NCI-H748 treated with DMSO at 0.1 percent for 48 hours (cell line): ENCODE measurements at regions not wholly inside any gene's neighbourhood (a gene's known extent, or its start where the extent isn't known, plus 50 kb on each side); places are given as distances from the start of the nearest gene placed in this dataset.

Experiments used
- DNase-seq: peaks from one replicate; lab custom pipeline; 2025; lab: John Stamatoyannopoulos, UW

DNA sequence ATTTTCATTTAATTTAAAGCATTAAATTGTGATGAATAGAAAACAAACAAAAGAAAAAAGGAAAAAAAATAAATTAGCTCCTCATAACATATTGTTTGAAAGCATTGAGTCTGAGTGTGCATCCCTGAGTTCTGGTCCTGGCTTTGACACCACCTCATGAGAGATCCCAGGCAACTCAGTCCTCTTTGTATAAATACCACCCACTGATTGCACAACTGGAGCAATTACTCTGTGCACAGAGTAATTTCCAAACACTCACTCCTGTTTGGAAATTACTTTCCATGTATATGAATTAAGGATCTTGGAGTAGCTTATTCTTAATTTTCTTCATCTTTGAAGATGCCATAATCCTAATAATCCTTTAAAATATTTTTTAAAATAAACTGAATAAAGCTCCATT is 59.4 kb upstream of the C5orf46 start:
- DNase-seq, result no peak

DNA sequence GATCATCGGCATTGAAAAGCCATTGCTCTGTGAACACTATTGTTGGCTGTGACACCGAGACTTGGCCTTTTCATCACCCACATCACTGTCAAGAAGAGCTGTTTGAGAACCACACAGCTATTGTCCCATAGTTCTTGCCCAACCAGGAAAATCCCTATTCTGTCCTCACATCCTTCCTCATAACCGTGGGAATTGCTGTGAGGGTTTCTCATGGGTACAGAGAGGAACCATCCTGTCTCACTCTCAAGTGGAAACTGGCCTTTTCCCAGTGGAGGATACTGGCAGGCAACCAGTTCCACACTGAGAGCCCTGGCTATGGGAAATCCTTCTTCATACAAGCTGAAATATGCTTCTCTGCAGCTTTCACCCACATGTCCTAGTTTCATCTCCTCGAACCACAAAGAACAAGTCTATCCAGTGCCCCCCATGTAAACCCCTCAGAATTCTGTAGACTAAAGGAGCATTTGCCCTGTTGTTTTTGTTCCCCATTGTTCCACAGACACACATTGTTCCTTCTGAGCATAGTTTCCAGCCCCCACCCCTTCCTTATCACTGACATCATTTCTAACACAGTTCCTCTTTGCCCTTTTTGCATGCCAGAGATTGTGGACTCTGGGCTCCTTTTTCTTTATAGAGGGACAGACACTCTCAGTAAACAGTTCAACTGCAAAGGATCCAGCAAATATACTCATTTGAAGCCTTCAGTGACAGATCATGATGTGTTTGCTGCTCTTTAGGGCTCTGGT is 57.8 kb upstream of the C5orf46 start:
- DNase-seq, result no peak

DNA sequence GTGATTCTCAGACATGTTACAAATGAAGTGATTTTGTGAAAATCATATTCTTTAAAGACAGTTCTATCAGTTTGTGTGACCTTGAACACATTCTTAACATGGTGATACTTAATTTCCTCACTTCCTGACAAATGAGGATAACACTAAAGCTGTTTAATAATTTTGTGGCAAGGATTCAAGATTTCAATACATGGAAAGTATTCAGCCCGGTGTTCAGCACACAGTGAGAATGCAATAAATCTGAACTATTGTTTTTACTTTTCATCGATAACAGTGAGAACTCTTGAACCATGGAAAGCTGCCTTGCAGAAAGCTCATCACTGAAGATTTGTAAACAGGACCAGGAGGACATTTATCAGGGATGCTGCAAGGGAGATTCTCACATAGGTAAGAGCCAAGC is 57.1 kb upstream of the C5orf46 start:
- DNase-seq, result no peak

DNA sequence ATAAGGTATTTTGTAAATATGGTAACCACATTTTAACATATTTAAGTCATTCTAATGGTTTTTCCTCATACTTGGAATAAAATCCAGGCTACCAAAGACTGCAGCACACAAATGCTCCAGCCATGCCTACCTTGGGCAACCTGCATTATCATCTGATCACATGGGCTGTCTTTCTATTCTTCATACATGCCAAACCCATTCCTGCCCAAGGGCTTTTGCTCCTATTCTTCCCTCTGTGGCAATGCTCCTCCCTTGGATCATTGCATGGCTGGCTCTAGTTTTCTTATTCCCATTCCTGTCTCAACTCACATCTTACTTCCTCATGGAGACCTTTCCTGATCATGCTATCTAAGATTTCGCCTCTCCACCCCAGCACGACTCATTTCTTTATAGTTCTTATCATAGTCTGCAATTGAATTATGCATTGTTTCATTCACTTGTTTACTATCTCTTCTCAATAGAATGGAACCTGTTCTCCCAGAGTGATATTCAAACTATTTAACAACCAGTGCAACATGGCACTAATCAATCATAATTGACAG is 54.9 kb upstream of the C5orf46 start:
- no peak for DNase-seq

DNA sequence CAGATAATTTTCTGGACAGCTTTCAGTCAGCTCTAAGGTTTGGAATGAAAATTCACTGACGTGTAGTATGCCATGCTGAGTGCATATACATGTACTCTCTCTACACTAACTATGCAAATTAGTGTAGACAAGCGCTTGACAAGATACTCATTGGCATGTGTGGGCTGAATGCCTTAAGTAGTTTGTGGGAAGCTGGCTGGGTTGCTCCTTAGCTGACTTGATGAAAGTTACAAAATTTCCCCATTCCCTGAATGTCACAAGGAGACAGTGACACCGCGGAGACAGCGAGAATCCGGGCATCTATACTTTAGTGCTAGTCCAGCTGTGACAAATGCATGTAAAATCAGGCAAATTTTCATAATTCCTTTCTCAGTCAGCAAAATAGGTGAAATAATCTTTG is 51.6 kb upstream of the C5orf46 start:
- no peak for DNase-seq

DNA sequence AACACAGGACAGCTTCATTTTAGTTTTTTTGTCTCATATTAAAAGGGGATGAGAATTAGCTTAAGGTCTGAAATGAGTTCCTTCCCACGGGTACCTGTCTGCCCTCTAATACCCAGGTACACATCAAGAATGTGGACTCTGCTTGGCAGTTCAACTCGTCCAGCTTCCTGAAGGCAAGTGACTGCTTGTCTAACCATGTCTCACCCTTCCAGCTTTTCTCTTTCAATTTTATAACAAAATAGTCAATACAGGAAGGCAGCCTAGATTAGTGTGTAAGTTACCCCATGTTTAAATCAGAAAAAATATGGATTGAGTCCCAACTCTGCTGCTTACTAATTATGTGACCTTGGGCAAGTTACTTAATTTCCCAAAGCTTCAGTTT is 50.5 kb upstream of the C5orf46 start:
- DNase-seq, result no peak

DNA sequence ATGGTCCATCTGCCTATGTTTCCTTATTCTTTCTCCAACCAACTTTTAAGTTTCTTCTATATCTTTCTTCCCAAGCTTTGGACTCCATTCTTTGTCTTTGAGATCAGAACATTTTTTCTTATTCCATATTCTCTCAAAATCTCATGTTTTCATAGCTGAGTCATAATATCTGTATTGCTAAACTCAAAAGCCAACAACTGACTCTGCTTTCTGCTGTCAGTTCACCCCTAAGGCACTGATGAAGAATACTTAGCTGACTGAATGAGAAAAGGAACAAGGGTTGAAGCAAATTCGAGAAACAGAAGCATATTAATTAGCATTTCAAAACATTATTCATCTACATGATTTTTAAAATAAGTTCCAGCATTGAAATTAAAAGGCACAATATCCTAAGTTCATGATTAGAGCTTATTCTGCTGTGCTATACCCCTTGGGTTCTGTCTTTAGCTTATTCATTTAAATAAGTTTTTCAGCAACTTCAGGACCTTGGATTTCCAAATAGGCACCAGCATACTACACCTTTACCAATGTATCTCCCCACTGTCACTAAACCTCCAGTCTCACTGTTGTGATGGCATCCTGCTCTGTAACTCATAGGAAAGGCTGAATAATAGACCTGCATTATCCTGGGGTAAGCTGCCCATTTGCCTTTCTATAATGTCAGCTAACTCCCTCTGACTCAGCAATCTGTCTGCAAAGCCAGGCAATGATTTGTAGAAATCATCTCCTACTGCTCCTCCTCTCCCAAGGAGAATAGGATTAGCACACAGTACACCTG is 49.9 kb upstream of the C5orf46 start:
- DNase-seq, result no peak
